Vagina (tissue), 2 donors: ENCODE measurements at regions not wholly inside any gene's neighbourhood (a gene's known extent, or its start where the extent isn't known, plus 50 kb on each side); places are given as distances from the start of the nearest gene placed in this dataset.

Source experiments
- DNase-seq, 2 donors: peaks; one replicate each; pipeline ENCODE4 v3.0.0-alpha.2; 2017; ENCODE audit errors: extremely low spot score in 2 of 2
- H3K27ac ChIP-seq: fragments of 200-600 bp; sonication (generic); one replicate; pipeline ENCODE4 v1.5.1; 2019
- H3K27me3 ChIP-seq: fragments of 200-600 bp; sonication (generic); one replicate; pipeline ENCODE4 v1.5.1; 2019
- H3K36me3 ChIP-seq, 2 donors: fragments of 200-600 bp; sonication (generic); one replicate each; pipeline ENCODE4 v1.5.1; 2017 to 2019
- H3K4me1 ChIP-seq: fragments of 200-600 bp; sonication (generic); one replicate; pipeline ENCODE4 v1.5.1; 2019
- H3K4me3 ChIP-seq, 2 donors: fragments of 200-600 bp; sonication (generic); 1 replicate in 1 of 2; 2 replicates in 1 of 2; pipeline ENCODE4 v1.5.1; 2016 to 2019
- H3K9me3 ChIP-seq: fragments of 200-600 bp; sonication (generic); one replicate; pipeline ENCODE4 v1.5.1; 2019
- POLR2A ChIP-seq, 2 donors: fragments of 450-650 bp; IDR thresholded peaks; one replicate each; pipeline ENCODE4 v1.6.1; 2017; ENCODE audit warnings: antibody characterized with exemption in 2 of 2, mild to moderate bottlenecking in 2 of 2, moderate library complexity in 2 of 2
- POLR2AphosphoS5 ChIP-seq, 2 donors: sonication (generic); formaldehyde crosslinking; IDR thresholded peaks; one replicate each; pipeline ENCODE4 v1.9.0; 2017; ENCODE audit warnings: antibody characterized with exemption in 2 of 2, mild to moderate bottlenecking in 2 of 2, low read depth in 1 of 2; ENCODE audit not compliant: insufficient read depth in 1 of 2
- intact Hi-C: fragments of 100-400 bp; cut with DNase I; formaldehyde crosslinking; loops from one replicate; pipeline ENCODE4 v1.15.1; 2023
- TF ChIP-seq, protein P1 (sequence below), 3 experiments: fragments of 450-650 bp in 2 of 3; fragments of 200-600 bp in 1 of 3; sonication (generic) in 1 of 3; IDR thresholded peaks; one replicate each; pipeline ENCODE4 v1.5.1; 2017 to 2019; ENCODE audit warnings: antibody characterized with exemption in 3 of 3, mild to moderate bottlenecking in 2 of 3, moderate library complexity in 2 of 3

DNA sequence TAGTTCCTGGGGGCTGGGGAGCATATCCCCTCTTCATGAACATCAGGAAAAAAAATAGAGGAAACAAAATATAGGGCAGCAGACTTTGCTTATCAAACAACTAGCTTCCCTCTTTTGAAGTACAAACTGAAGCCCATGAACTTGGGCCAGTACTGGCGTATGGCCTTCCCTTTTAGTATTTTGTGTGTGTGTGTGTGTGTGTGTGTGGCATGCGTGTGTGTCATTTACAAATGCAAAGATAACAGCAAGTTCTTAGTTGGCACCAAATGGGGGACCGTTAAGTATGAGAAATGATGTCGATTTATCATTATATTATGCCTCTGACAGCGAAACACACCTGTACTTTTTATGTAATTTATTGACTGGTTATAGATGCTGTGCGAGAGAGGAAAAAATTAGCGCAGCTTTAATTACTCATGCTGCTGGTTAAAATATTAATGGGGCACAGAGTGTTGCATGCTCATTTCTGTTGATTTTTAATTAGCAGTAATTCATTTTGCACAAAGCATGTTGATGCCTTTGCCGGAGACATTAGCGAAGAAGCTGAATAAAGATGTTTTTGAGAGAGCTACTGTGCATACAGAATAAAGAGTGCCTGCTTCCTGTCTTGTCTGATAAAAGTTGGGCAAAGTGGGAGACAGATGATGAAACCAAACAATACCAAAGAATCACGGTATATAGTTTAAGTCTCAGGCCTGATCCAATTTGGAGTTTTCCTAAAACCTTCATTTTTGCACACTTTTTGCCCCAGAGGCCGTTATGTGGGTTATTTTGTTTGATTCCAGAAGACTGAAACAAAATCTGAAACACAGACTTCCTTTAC, 297.1 kb downstream of the SATB1 start:
- H3K27ac ChIP-seq: no peak overlapping the region
- no peaks in the 10 kb centered on the region for H3K4me1 ChIP-seq
- no peaks in the 10 kb centered on the region for H3K27me3 ChIP-seq
- H3K4me3 ChIP-seq: no peak overlapping the region
- intact Hi-C loops: no loop called here
- no peaks in the 10 kb centered on the region for H3K9me3 ChIP-seq
- DNase-seq: no peak
- no peak for TF ChIP-seq POLR2A (IDR thresholded peaks at IDR 0.05)
- TF ChIP-seq POLR2AphosphoS5 (IDR thresholded peaks at IDR 0.05; ENCODE audit: insufficient read depth in 1 of 2, low read depth in 1 of 2): no peak
- no peaks in the 10 kb centered on the region for H3K36me3 ChIP-seq

DNA sequence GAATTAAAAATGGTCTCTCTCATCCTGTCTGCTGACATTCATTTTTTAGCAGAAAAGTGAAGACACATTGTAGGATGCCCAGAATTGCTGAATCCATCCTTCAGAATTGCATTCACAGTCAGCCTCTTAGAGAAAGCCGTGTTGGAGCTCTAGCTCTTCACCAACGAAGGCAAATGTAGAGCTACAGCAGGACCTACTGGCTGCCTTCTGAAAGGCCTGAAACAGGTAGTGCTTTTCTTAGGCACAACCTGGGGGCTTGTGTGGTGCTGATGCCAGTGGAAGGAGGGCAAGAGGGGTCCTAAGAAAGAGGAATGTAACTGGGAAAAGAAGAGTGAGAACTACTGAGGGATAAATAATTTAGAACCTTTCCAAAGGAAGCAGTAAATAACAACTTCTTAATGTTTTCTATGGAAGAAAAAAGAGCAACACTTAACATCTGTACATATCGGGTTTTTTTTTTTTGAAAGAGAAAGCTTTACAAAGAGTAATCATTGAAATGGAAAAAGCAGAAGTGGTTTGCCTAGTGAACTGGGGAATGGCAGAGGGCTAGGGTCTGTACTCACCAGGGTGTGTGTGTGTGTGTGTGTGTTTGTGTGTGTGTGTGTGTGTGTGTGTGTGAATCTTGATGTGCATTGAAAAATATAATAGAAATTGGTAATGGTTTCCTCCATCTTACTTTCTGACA, 297.8 kb downstream of the SATB1 start:
- DNase-seq: no peak
- no peaks in the 10 kb centered on the region for H3K4me1 ChIP-seq
- no peak overlapping the region for H3K4me3 ChIP-seq
- H3K27ac ChIP-seq: no peak overlapping the region
- intact Hi-C loops: no loop called here
- no peaks in the 10 kb centered on the region for H3K27me3 ChIP-seq
- TF ChIP-seq POLR2AphosphoS5 (IDR thresholded peaks at IDR 0.05; ENCODE audit: insufficient read depth in 1 of 2, low read depth in 1 of 2) (no peak), POLR2A (IDR thresholded peaks at IDR 0.05) (no peak)
- TF ChIP-seq, protein P1, sequence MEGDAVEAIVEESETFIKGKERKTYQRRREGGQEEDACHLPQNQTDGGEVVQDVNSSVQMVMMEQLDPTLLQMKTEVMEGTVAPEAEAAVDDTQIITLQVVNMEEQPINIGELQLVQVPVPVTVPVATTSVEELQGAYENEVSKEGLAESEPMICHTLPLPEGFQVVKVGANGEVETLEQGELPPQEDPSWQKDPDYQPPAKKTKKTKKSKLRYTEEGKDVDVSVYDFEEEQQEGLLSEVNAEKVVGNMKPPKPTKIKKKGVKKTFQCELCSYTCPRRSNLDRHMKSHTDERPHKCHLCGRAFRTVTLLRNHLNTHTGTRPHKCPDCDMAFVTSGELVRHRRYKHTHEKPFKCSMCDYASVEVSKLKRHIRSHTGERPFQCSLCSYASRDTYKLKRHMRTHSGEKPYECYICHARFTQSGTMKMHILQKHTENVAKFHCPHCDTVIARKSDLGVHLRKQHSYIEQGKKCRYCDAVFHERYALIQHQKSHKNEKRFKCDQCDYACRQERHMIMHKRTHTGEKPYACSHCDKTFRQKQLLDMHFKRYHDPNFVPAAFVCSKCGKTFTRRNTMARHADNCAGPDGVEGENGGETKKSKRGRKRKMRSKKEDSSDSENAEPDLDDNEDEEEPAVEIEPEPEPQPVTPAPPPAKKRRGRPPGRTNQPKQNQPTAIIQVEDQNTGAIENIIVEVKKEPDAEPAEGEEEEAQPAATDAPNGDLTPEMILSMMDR (IDR thresholded peaks at IDR 0.05): no peak
- H3K9me3 ChIP-seq: no peaks in the 10 kb centered on the region
- no peaks in the 10 kb centered on the region for H3K36me3 ChIP-seq

DNA sequence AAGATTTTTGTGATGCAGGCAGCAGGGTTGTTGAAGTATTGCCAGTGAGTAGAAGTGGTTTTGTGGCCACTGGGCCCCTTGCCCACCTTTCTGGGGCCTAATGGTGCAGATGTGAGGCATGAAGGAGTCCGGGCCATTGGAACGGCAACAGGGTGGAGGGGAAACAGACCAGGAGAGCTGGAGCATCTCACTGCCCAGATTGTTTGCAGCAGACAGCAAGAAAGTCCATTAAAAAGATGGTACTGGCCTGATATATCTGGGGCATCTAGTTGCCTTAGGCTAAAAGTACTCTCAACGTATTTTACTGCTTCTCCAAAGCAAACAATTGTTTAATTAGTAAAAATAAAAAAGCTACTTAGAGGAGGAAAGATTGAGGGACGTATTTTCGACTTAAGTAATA, 298.4 kb downstream of the SATB1 start:
- Histone ChIP-seq H3K27ac (no peak overlapping the region), H3K9me3 (no peaks in the 10 kb centered on the region), H3K4me1 (no peaks in the 10 kb centered on the region), H3K4me3 (no peak overlapping the region), H3K36me3 (no peaks in the 10 kb centered on the region), H3K27me3 (no peaks in the 10 kb centered on the region)
- intact Hi-C loops: no loop called here
- TF ChIP-seq POLR2AphosphoS5 (IDR thresholded peaks at IDR 0.05; ENCODE audit: insufficient read depth in 1 of 2, low read depth in 1 of 2): no peak
- no peak for DNase-seq

DNA sequence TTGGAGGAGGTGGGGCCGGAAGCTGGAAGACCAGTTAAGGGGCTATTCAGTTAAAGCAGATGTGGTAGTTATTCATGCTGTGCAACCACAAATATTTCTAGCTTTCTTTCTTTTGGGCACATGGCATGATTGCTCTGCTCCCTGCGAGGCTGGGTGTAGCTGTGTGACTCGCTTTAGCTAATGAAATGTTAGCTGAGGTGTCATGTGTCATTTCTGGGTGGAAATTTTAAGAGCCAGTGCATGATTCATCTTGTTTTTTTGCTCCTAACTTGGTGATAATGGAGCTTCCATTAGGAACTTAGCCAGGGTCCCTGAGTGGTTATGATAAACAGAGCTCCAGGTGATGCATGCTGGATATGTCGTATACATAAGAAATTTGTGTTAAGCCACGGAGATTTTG, 300.6 kb downstream of the SATB1 start:
- Histone ChIP-seq H3K4me3 (no peak overlapping the region), H3K27ac (no peak overlapping the region), H3K9me3 (no peaks in the 10 kb centered on the region), H3K4me1 (no peaks in the 10 kb centered on the region), H3K36me3 (no peaks in the 10 kb centered on the region), H3K27me3 (no peaks in the 10 kb centered on the region)
- TF ChIP-seq, protein P1 (IDR thresholded peaks at IDR 0.05): no peak
- TF ChIP-seq POLR2AphosphoS5 (IDR thresholded peaks at IDR 0.05; ENCODE audit: insufficient read depth in 1 of 2, low read depth in 1 of 2) (no peak), POLR2A (IDR thresholded peaks at IDR 0.05) (no peak)
- no peak for DNase-seq
- intact Hi-C loops: no loop called here

DNA sequence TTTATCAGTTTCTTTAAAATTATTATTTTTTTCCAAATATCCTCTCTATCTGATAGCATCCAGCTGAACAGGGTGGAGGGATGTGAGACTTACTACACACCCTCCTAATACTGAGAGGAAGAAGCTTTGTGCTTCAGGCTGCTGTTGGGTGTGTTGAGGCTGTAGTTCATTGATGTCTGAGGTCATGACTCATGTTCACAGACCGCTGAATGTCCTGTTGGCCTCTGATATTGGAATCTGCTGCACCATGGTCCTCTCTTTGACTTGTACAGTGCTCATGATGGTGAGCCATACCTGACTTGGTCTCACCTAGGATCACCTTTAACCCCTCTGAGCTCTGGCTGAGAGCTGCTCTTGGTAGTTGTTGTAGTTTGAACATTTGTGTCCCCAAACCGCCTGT, 302.9 kb downstream of the SATB1 start:
- TF ChIP-seq, protein P1 (IDR thresholded peaks at IDR 0.05): no peak
- no peak for TF ChIP-seq POLR2AphosphoS5 (IDR thresholded peaks at IDR 0.05; ENCODE audit: insufficient read depth in 1 of 2, low read depth in 1 of 2)
- TF ChIP-seq POLR2A (IDR thresholded peaks at IDR 0.05): no peak
- Histone ChIP-seq H3K9me3 (no peaks in the 10 kb centered on the region), H3K36me3 (no peaks in the 10 kb centered on the region), H3K27me3 (no peaks in the 10 kb centered on the region), H3K27ac (no peak overlapping the region), H3K4me3 (no peak overlapping the region), H3K4me1 (no peaks in the 10 kb centered on the region)
- DNase-seq: no peak
- intact Hi-C loops: no loop called here

DNA sequence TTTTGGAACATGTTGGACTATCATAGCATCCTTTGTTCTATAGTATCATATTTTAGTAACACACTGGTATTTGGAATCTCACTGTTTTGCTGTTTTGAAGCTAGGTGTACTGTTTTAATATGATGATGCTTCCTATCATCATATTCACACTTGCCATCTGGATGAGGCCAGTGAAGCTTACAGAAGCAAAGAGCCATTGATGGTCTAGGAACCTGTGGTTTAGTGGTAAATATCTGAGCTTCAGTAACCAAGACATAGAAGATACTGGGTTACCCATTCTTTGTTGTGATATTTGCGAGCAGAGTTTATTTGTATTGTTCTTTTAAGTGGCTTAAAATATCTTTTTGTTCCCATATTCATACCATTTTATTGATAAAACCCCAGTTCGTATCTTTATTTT, 304.1 kb downstream of the SATB1 start:
- intact Hi-C loops: no loop called here
- DNase-seq: no peak
- Histone ChIP-seq H3K4me1 (no peaks in the 10 kb centered on the region), H3K4me3 (no peak overlapping the region), H3K9me3 (no peaks in the 10 kb centered on the region), H3K36me3 (no peaks in the 10 kb centered on the region), H3K27ac (no peak overlapping the region), H3K27me3 (no peaks in the 10 kb centered on the region)
- TF ChIP-seq, protein P1 (IDR thresholded peaks at IDR 0.05): no peak
- TF ChIP-seq POLR2A (IDR thresholded peaks at IDR 0.05): no peak
- no peak for TF ChIP-seq POLR2AphosphoS5 (IDR thresholded peaks at IDR 0.05; ENCODE audit: insufficient read depth in 1 of 2, low read depth in 1 of 2)
